BJ (cell line): ENCODE measurements at regions not wholly inside any gene's neighbourhood (a gene's known extent, or its start where the extent isn't known, plus 50 kb on each side); places are given as distances from the start of the nearest gene placed in this dataset.

Experiments
- CTCF ChIA-PET: fragments of 350-600 bp; formaldehyde crosslinking; extraction: SDS; loops from one replicate; lab custom pipeline; 2021; ENCODE audit warnings: antibody characterized with exemption, inconsistent platforms; lab: Yijun Ruan, JAX
- POLR2A ChIA-PET: fragments of 300-600 bp; sonication (Branson Sonifier 250); formaldehyde crosslinking; extraction: SDS; loops from one replicate; lab custom pipeline; 2021; ENCODE audit warnings: antibody characterized with exemption; lab: Charles Lee
- DNase-seq: peaks from one replicate; pipeline ENCODE4 v3.0.0-alpha.2; 2011; ENCODE audit warnings: low read depth
- H3K27me3 ChIP-seq: 2 replicates; pipeline ENCODE4 v1.6.0; 2011; ENCODE audit warnings: low read length; ENCODE audit not compliant: control insufficient read depth, insufficient read depth
- H3K36me3 ChIP-seq: 2 replicates; pipeline ENCODE4 v1.5.1; 2011; ENCODE audit warnings: low read length; ENCODE audit not compliant: control insufficient read depth, insufficient read depth
- H3K4me3 ChIP-seq: 2 replicates; pipeline ENCODE4 v1.5.1; 2011; ENCODE audit warnings: low read depth, mild to moderate bottlenecking, control low read depth, low read length
- CTCF ChIP-seq: IDR thresholded peaks from 2 replicates; pipeline ENCODE4 v1.5.1; 2011; ENCODE audit warnings: low read depth, mild to moderate bottlenecking, control low read depth, inconsistent platforms, low read length, moderate library complexity; ENCODE audit not compliant: insufficient read depth

- CTCF ChIA-PET, result no interaction called here
- Histone ChIP-seq H3K27me3 (no peaks in the 10 kb centered on the region), H3K36me3 (no peaks in the 10 kb centered on the region), H3K4me3 (no peak overlapping the region)
- DNase-seq, result no peak
- TF ChIP-seq CTCF, result no peak
- POLR2A ChIA-PET, result no interaction called here
These were observed 579.0 kb upstream of the BTBD3 start for GRCh38 chr20:11338496-11339306.

- ChIA-PET POLR2A (no interaction called here), CTCF (no interaction called here)
- DNase-seq, result no peak
- no peaks in the 10 kb centered on the region for H3K36me3 ChIP-seq
- H3K27me3 ChIP-seq, result no peaks in the 10 kb centered on the region
- TF ChIP-seq CTCF, result no peak
- H3K4me3 ChIP-seq, result no peak overlapping the region
These were observed 572.8 kb upstream of the BTBD3 start for GRCh38 chr20:11344939-11345338.

GRCh38 chr20:11347738-11348137 is 570.0 kb upstream of the BTBD3 start:
- no peaks in the 10 kb centered on the region for H3K27me3 ChIP-seq
- no peak for TF ChIP-seq CTCF
- DNase-seq, result no peak
- POLR2A ChIA-PET, result no interaction called here
- H3K36me3 ChIP-seq, result no peaks in the 10 kb centered on the region
- H3K4me3 ChIP-seq, result no peak overlapping the region
- CTCF ChIA-PET, result interaction anchor here (0.7 kb wide), 1 partner anchor 28 kb away, joined by 3 read pairs; no protein-coding TSS in a partner anchor

GRCh38 chr20:11350126-11351005 is 567.3 kb upstream of the BTBD3 start:
- Histone ChIP-seq H3K36me3 (no peaks in the 10 kb centered on the region), H3K27me3 (no peaks in the 10 kb centered on the region), H3K4me3 (no peak overlapping the region)
- no peak for TF ChIP-seq CTCF
- POLR2A ChIA-PET, result no interaction called here
- CTCF ChIA-PET, result interaction anchor here (0.6 to 0.7 kb wide), 3 partner anchors 20 to 1001 kb away, joined by 3 to 4 read pairs (median 3); no protein-coding TSS in a partner anchor
- DNase-seq, result peak; percentile 3

- ChIA-PET CTCF (no interaction called here), POLR2A (no interaction called here)
- TF ChIP-seq CTCF, result no peak
- DNase-seq, result no peak
- no peak overlapping the region for H3K4me3 ChIP-seq
- H3K27me3 ChIP-seq, result no peaks in the 10 kb centered on the region
- H3K36me3 ChIP-seq, result no peaks in the 10 kb centered on the region
These were observed 565.7 kb upstream of the BTBD3 start for GRCh38 chr20:11352041-11352440.
